ENCODE measurements at regions not wholly inside any gene's neighbourhood (a gene's known extent, or its start where the extent isn't known, plus 50 kb on each side); places are given as distances from the start of the nearest gene placed in this dataset.

DNA sequence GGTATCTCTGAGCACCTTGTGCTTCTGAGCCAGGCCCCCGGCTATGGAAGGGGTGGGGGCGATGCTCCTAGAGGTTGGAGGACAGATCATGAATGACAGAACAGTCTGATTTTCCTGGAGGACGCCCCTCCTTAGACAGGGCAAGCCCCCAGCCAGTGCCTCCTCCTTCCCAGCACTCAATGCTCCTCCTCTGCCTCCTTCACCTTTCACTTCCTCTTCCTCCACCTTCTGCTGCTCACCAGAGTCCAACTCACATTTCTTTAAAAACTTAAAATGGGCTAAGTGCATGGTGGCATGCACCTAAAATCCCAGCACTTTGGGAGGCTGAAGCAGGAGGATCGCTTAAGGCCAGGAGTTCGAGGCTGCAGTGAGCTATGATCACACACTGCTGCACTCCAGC is 71.1 kb upstream of the CUX1 start (continued):
- TF ChIP-seq REST (IDR thresholded peaks at IDR 0.05; ENCODE audit: low read depth, low read length) = no peak
- no peak for TF ChIP-seq MTA3 (IDR thresholded peaks at IDR 0.05; ENCODE audit: borderline replicate concordance, low read length)
- no peak for TF ChIP-seq SREBF2 (IDR thresholded peaks at IDR 0.05; ENCODE audit: low read length)
- TF ChIP-seq DPF2 (IDR thresholded peaks at IDR 0.05) = peak; percentile 65; the same call in 1 of the 2 replicates
- no peak for TF ChIP-seq EGR1 (IDR thresholded peaks at IDR 0.05; ENCODE audit: borderline replicate concordance in 1 of 2, low read depth in 2 of 2, low read length in 2 of 2)
- TF ChIP-seq, protein P1, sequence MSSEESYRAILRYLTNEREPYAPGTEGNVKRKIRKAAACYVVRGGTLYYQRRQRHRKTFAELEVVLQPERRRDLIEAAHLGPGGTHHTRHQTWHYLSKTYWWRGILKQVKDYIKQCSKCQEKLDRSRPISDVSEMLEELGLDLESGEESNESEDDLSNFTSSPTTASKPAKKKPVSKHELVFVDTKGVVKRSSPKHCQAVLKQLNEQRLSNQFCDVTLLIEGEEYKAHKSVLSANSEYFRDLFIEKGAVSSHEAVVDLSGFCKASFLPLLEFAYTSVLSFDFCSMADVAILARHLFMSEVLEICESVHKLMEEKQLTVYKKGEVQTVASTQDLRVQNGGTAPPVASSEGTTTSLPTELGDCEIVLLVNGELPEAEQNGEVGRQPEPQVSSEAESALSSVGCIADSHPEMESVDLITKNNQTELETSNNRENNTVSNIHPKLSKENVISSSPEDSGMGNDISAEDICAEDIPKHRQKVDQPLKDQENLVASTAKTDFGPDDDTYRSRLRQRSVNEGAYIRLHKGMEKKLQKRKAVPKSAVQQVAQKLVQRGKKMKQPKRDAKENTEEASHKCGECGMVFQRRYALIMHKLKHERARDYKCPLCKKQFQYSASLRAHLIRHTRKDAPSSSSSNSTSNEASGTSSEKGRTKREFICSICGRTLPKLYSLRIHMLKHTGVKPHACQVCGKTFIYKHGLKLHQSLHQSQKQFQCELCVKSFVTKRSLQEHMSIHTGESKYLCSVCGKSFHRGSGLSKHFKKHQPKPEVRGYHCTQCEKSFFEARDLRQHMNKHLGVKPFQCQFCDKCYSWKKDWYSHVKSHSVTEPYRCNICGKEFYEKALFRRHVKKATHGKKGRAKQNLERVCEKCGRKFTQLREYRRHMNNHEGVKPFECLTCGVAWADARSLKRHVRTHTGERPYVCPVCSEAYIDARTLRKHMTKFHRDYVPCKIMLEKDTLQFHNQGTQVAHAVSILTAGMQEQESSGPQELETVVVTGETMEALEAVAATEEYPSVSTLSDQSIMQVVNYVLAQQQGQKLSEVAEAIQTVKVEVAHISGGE (CRISPR knock-in tag; IDR thresholded peaks at IDR 0.05) = no peak
- no peak for TF ChIP-seq MYC (IDR thresholded peaks at IDR 0.05; ENCODE audit: insufficient read depth, insufficient read length, insufficient replicate concordance, low read length, severe bottlenecking)
- no peak for TF ChIP-seq ZNF24 (IDR thresholded peaks at IDR 0.05)
- TF ChIP-seq CHD4 (IDR thresholded peaks at IDR 0.05) = no peak
- peak; percentile 71 for TF ChIP-seq NR2F1 (conservative IDR thresholded peaks at IDR 0.05)
- TF ChIP-seq IKZF1 (conservative IDR thresholded peaks at IDR 0.05) = peak; percentile 56
- TF ChIP-seq HDGF (IDR thresholded peaks at IDR 0.05) = no peak
- no peak for TF ChIP-seq NFYA (IDR thresholded peaks at IDR 0.05; ENCODE audit: borderline replicate concordance, low read depth, low read length)
- no peak for TF ChIP-seq MEF2B (IDR thresholded peaks at IDR 0.05; ENCODE audit: partially characterized antibody, poor library complexity, severe bottlenecking)
- TF ChIP-seq, protein P2, sequence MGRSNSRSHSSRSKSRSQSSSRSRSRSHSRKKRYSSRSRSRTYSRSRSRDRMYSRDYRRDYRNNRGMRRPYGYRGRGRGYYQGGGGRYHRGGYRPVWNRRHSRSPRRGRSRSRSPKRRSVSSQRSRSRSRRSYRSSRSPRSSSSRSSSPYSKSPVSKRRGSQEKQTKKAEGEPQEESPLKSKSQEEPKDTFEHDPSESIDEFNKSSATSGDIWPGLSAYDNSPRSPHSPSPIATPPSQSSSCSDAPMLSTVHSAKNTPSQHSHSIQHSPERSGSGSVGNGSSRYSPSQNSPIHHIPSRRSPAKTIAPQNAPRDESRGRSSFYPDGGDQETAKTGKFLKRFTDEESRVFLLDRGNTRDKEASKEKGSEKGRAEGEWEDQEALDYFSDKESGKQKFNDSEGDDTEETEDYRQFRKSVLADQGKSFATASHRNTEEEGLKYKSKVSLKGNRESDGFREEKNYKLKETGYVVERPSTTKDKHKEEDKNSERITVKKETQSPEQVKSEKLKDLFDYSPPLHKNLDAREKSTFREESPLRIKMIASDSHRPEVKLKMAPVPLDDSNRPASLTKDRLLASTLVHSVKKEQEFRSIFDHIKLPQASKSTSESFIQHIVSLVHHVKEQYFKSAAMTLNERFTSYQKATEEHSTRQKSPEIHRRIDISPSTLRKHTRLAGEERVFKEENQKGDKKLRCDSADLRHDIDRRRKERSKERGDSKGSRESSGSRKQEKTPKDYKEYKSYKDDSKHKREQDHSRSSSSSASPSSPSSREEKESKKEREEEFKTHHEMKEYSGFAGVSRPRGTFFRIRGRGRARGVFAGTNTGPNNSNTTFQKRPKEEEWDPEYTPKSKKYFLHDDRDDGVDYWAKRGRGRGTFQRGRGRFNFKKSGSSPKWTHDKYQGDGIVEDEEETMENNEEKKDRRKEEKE (IDR thresholded peaks at IDR 0.05) = no peak
- TF ChIP-seq TCF3 (IDR thresholded peaks at IDR 0.05; ENCODE audit: borderline replicate concordance, insufficient read depth, low read depth, low read length) = no peak
- TF ChIP-seq POLR2A (IDR thresholded peaks at IDR 0.05; ENCODE audit: low read depth, low read length) = no peak
- no peak for TF ChIP-seq POU2F2 (IDR thresholded peaks at IDR 0.05; ENCODE audit: borderline replicate concordance, low read depth, low read length)
- TF ChIP-seq RBBP5 (conservative IDR thresholded peaks at IDR 0.05) = no peak
- TF ChIP-seq YY1 (IDR thresholded peaks at IDR 0.05; ENCODE audit: low read depth, low read length) = no peak
- TF ChIP-seq CBX5 (IDR thresholded peaks at IDR 0.05; ENCODE audit: low read depth) = no peak
- TF ChIP-seq ZBTB33 (IDR thresholded peaks at IDR 0.05) = no peak
